ENCODE measurements at regions not wholly inside any gene's neighbourhood (a gene's known extent, or its start where the extent isn't known, plus 50 kb on each side); places are given as distances from the start of the nearest gene placed in this dataset.
"Not testable (repeated sequence)": the region's sequence is repeated elsewhere in the genome, so short reads cannot be mapped to it uniquely, and the experiment has no call there.

- not testable (repeated sequence) for ATAC-seq (replicated peaks in 1 of 2); H3K4me1 Mint-ChIP-seq (ENCODE audit: low read depth); DNase-seq; H3K27me3 Mint-ChIP-seq (ENCODE audit: low read depth); H3K9me3 Mint-ChIP-seq; H3K27ac Mint-ChIP-seq; H3K4me3 Mint-ChIP-seq; H3K36me3 Mint-ChIP-seq (ENCODE audit: insufficient read depth in 2 of 2)
Observed at GRCh38 chr2:89328790-89329189, 637.3 kb downstream of the RPIA start.
